ENCODE measurements at regions not wholly inside any gene's neighbourhood (a gene's known extent, or its start where the extent isn't known, plus 50 kb on each side); places are given as distances from the start of the nearest gene placed in this dataset.

DNA sequence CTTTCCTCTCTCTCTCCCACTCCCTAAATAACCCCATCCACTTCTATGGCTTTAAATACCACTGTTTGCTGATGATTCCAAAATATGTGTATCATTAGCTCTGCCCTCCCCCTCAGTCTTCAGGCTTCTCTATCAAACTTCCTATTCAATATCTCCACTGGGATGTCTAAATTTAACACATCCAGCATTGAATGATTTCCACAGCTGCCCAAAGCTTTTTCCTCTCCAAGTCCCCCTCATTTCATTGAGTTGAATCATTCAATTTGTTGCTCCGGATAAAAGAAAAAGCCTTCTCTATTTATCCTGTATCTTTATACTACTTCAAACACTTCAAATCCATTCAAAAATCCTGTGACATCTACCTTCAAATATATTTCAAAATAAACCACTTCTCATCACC, 225.0 kb downstream of the SEC16B start:
- Histone ChIP-seq H3K4me1 (ENCODE audit: control insufficient read depth, insufficient read depth, low read length) (no peaks in the 10 kb centered on the region), H3K27me3 (ENCODE audit: control insufficient read depth, insufficient read depth, low read length) (no peaks in the 10 kb centered on the region), H3K56ac (ENCODE audit: extremely low read depth, insufficient read depth, low read length) (no peak overlapping the region), H3K4ac (ENCODE audit: low read depth, low read length) (no peak overlapping the region), H3K9me3 (ENCODE audit: control insufficient read depth, insufficient read depth, low read length) (no peaks in the 10 kb centered on the region), H2BK120ac (ENCODE audit: low read depth, low read length) (no peak overlapping the region), H4K5ac (ENCODE audit: low read depth, low read length) (no peak overlapping the region), H3K4me2 (ENCODE audit: low read depth, low read length) (no peak overlapping the region), H2AK5ac (ENCODE audit: low read depth, low read length) (no peak overlapping the region), H3K23ac (ENCODE audit: low read depth, low read length) (no peak overlapping the region), H4K8ac (ENCODE audit: low read depth in 2 of 2, low read length in 2 of 2) (no peak overlapping the region), H2AFZ (replicated peaks; ENCODE audit: low read length, poor library complexity) (no peak overlapping the region), H3K9ac (ENCODE audit: low read depth, low read length) (no peak overlapping the region), H3K14ac (replicated peaks; ENCODE audit: low read depth, low read length) (no peak overlapping the region), H4K20me1 (ENCODE audit: insufficient read depth, low read length) (no peaks in the 10 kb centered on the region), H3K79me1 (ENCODE audit: low read depth in 1 of 2, low read length in 2 of 2) (no peaks in the 10 kb centered on the region), H3K36me3 (ENCODE audit: control insufficient read depth, insufficient read depth, low read length) (no peaks in the 10 kb centered on the region), H3K27ac (ENCODE audit: insufficient read depth, low read length) (no peak overlapping the region), H2BK5ac (ENCODE audit: low read depth, low read length, poor library complexity, severe bottlenecking) (no peak overlapping the region), H3K9me1 (ENCODE audit: insufficient read depth, low read length) (no peaks in the 10 kb centered on the region), H3K4me3 (ENCODE audit: insufficient read depth, low read depth, low read length) (no peak overlapping the region), H3K18ac (ENCODE audit: low read depth, low read length) (no peak overlapping the region), H2BK20ac (ENCODE audit: low read depth, low read length) (no peak overlapping the region), H4K91ac (ENCODE audit: insufficient read depth, low read depth, low read length) (no peak overlapping the region), H2AK9ac (replicated peaks; ENCODE audit: low read depth, low read length, poor library complexity) (no peak overlapping the region), H2BK15ac (ENCODE audit: low read depth, low read length) (no peak overlapping the region)
- WGBS, 2 experiments (ENCODE audit: extremely low coverage in 2 of 2, insufficient read length in 1 of 2), result 83% methylated on average over 1 of the region's 1 CpG; no CpG with 5 or more reads in 1 of the 2 experiments
- CTCF ChIA-PET, result no interaction called here
- DNase-seq, result no peak
- intact Hi-C loops (cut with micrococcal nuclease) (no loop called here), dilution Hi-C loops (cut with HindIII; ENCODE audit: low sequenced_read_pairs, unreplicated experiment) (no loop called here), in situ Hi-C loops (cut with MboI; ENCODE audit: low sequenced_read_pairs) (no loop called here)
- no peak for ATAC-seq (ENCODE audit: low read depth)
- no peak for TF ChIP-seq MAZ (IDR thresholded peaks at IDR 0.05; ENCODE audit: borderline replicate concordance, low read depth, low read length)
- no peak for TF ChIP-seq POLR2A (IDR thresholded peaks at IDR 0.05; ENCODE audit: low read depth, low read length)
- TF ChIP-seq NFE2L2 (IDR thresholded peaks at IDR 0.05; ENCODE audit: low read depth, low read length), result no peak
- TF ChIP-seq CEBPB (IDR thresholded peaks at IDR 0.05; ENCODE audit: low read depth, low read length), result no peak
- TF ChIP-seq, protein P1, sequence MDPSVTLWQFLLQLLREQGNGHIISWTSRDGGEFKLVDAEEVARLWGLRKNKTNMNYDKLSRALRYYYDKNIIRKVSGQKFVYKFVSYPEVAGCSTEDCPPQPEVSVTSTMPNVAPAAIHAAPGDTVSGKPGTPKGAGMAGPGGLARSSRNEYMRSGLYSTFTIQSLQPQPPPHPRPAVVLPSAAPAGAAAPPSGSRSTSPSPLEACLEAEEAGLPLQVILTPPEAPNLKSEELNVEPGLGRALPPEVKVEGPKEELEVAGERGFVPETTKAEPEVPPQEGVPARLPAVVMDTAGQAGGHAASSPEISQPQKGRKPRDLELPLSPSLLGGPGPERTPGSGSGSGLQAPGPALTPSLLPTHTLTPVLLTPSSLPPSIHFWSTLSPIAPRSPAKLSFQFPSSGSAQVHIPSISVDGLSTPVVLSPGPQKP (IDR thresholded peaks at IDR 0.05; ENCODE audit: borderline replicate concordance, low read depth, low read length), result no peak
- no peak for TF ChIP-seq RCOR1 (IDR thresholded peaks at IDR 0.05; ENCODE audit: insufficient replicate concordance, low read length)
- no peak for TF ChIP-seq RFX5 (IDR thresholded peaks at IDR 0.05; ENCODE audit: low read depth, low read length)
- no peak for TF ChIP-seq CHD1 (IDR thresholded peaks at IDR 0.05; ENCODE audit: low read depth, low read length)
- TF ChIP-seq RAD21 (IDR thresholded peaks at IDR 0.05; ENCODE audit: low read length), result no peak
- no TSS peak for BruUV-seq (replicated peaks)
- POLR2A ChIA-PET (ENCODE audit: unreplicated experiment), result no interaction called here
